NCI-H2171 treated with DMSO at 0.1 percent for 48 hours (cell line): ENCODE measurements at regions not wholly inside any gene's neighbourhood (a gene's known extent, or its start where the extent isn't known, plus 50 kb on each side); places are given as distances from the start of the nearest gene placed in this dataset.
"Not testable (repeated sequence)": the region's sequence is repeated elsewhere in the genome, so short reads cannot be mapped to it uniquely, and the experiment has no call there.

ENCODE experiments used
- DNase-seq: peaks from one replicate; lab custom pipeline; 2025; lab: John Stamatoyannopoulos, UW

DNA sequence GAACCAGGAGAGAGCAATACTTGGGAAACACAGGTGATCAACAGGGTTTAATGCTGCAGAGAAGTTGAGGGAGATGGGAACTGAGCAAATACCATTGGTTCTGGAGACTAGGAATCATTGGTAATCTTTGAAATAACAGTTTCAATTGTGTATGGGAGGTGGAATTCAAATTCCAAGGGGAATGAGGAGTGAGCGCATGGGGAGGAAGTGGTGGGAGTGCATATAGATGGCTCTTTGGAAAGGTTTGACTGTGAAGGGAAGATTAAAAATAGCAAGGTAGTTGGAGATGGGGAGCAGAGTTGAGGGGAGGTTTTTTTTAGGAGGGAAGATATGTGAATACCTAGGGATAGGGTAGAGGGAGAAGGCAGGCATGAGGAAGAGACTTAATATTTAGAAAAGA lies 51.1 kb upstream of the ROPN1 start:
- no peak for DNase-seq

- peak; percentile 56 for DNase-seq
These were observed 53.0 kb upstream of the ROPN1 start for GRCh38 chr3:124044956-124045355.

DNA sequence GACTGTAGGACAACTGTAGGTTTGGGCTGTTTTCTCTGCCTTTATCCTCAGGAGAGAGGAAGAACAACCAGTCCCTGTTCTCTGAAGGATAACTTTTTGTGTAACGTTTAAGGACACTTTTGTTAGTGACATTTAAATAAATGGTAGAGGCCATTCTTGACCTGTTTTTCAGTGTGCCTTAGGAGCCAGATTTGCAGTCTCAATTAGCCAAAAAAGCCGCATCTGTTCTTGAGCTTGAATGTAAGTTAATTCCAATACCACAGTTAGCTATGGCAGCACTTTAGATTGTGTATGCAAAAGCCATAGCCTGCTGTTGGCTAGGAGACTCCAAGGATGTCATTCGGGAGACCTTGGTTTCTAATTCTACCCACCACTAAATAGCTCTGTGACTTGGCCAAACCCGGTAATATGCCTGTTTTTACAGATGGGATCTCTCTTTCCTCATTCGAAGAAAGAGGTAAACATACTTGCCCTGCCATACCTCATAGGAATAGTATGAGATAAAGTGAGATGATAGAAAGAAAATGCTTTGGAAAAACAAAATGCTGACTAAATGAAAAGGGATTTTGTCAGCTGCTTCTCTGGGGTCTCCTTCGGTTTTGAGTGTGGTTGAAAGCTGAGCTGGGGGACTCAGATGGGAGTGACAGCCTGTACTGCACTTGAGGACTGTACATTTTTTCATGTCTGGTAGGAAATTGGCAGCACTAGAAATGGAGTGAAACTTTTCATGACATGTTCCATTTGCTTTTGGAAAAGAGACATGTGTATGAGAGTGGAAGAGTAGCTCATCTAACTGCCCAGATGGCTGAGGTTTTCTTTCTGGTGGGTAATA lies 57.3 kb upstream of the ROPN1 start:
- DNase-seq, result peak; percentile 48

DNA sequence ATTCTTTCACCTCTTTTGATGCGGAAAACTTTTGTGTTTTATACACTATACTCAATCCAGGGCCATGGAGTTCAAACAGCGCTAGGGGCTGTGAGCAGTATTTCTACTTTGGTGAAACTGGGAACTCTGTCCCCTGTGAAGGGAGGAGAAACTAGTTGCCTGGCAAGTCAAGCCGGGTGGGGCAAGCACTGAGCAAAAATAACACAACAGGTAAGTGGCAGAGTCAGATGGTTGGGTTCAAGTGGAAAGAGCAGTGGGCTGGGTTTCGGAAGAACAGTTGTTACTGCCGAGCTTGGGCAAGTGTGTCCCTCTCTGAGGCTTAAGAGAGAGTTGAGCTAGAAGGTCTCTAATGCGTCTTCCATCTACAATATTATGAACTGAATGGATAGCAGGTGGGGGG lies 59.7 kb upstream of the ROPN1 start:
- no peak for DNase-seq

GRCh38 chr3:124053871-124054270 lies 61.9 kb upstream of the ROPN1 start:
- DNase-seq, result peak; percentile 24

DNA sequence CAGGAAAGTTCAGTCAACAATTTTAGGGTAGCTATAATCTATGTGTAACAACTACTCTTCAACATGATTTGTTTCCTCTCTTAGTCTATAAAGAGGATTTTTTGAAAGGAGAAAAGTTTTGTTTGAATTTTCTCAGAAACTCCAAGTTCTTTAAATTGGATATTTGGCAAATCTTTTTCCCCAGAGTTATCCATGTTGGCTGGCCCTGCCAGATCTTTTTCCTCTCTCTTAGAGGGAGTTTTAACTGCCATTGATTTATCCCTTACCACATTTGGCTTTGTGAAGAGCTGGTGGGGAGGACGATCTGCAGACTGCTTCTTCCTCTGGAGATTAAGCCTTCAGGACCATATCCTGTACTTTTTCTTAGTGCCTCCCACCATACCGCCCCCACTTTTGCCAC lies 64.9 kb upstream of the ROPN1 start:
- DNase-seq, result no peak

DNA sequence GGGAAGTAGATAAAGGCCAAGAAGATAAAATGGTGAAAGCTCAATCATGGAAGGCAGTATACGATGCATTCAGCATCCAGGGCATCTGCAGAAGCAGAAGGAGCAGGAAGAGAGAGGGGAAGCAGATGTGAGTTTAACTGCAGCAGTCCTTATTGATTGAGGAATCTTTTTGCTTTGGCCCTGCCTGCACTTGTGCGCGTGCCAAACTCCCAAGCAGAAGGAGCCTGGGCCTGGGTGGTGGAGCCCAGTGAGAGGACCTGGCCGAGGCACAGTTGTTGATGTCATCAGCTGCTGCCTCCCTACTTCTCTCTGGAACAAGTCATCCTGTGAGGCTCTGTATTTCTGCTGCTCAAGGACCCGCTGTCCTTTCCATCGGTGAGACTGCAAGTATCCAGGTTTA lies 65.5 kb upstream of the ROPN1 start:
- DNase-seq, result no peak

GRCh38 chr3:124059580-124059979 lies 67.7 kb upstream of the ROPN1 start:
- DNase-seq, result no peak

DNA sequence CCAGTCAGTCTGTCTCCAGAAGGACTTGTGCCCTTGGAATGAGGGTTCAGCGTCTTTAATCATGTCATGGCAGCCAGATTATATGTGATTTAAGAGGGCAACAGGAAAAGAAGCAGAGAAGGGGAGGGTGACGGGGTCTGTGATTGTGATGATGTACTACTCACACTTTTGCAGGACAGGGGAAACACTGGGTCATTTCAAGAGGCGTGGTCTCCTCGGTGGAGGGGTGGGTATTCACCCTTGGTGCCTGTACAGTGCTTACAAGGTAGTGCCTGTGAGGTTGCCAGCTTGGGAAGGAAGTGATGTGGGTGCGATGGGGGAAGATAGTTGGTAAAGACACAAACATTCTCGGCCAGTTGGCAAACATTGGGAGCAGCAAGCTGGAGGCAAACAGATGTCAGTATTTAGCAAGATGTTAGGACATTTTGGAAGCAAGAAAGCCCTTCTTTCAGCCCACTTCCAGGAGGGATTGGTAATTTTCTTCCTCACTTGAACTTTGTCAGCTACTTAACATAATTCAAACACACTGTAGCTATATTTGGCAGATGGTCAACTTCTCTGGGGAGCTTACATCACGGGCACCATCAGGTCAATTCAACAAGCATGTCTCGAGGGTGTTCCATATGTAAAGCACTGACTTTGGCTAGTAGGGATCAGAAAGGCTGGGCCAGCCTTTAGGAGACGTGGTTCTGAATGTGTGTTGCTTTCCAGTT lies 71.4 kb upstream of the ROPN1 start:
- DNase-seq, result peak; percentile 75

- peak; percentile 34 for DNase-seq
These were observed 72.1 kb upstream of the ROPN1 start for GRCh38 chr3:124064050-124064449.

GRCh38 chr3:124066543-124066942 lies 74.6 kb upstream of the ROPN1 start:
- not testable (repeated sequence) for DNase-seq

- not testable (repeated sequence) for DNase-seq
These were observed 77.8 kb upstream of the ROPN1 start for GRCh38 chr3:124069706-124070105.

DNA sequence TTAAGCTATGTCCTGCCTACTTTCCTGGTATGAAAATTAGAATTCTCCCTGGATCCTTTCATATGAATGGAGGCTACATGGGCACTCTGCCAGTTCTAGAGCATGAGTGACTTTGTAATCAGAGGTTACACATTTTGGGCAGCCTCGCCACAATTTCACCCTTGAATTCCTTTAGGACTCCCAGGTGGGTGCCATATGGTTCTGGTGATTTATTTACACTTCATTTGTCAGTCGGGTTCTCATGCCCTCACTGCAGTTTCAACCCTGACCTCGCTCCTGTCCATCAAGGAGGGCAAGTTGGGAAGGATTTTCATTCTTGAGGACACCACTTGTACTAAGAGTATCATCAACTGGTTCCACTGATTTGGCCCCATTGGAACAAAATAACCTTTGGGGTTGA lies 83.2 kb upstream of the ROPN1 start:
- peak; percentile 87 for DNase-seq

DNA sequence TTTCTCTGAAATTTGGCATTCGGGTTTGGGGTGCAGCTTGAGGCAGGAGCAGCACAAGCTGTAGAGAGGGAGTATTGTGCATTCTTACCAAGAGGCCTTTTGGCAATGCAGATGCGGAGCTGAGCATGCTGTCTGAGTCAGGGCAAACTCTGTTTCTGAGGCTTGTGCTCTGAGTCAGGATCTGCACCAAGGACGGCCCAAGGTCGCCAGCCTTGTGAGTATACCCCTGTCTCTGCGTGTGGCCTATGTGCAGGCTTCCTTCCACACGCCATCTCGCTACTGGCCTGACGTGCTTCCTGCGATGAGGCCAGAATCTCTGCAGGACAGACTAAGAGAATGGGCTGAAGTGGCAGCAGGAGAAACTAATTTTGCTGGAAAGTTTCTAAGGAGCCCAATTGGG lies 83.8 kb upstream of the ROPN1 start:
- DNase-seq, result no peak

- DNase-seq, result no peak
These were observed 84.3 kb upstream of the ROPN1 start for GRCh38 chr3:124076235-124076634.

- DNase-seq, result peak; percentile 77
These were observed 87.3 kb upstream of the ROPN1 start for GRCh38 chr3:124078953-124079911.

DNA sequence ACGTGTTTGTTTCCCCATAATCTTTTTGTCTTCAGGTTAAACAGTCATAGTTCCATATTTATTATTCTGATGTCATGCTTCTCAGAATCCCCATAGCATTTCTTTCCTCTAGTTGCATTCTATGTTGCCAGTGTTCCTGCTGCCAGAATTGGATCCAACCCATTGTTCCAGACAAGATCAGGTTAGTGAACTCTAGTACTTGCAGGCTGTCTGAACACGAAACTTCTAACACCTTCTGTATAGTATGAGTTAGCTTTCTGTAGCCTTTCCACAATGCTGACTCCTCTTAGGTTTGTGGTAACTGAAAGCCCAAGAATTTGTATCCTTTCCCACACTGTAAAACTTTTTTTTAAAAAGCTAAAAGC lies 88.0 kb upstream of the ROPN1 start:
- no peak for DNase-seq

- no peak for DNase-seq
These were observed 90.4 kb upstream of the ROPN1 start for GRCh38 chr3:124082343-124082742.

DNA sequence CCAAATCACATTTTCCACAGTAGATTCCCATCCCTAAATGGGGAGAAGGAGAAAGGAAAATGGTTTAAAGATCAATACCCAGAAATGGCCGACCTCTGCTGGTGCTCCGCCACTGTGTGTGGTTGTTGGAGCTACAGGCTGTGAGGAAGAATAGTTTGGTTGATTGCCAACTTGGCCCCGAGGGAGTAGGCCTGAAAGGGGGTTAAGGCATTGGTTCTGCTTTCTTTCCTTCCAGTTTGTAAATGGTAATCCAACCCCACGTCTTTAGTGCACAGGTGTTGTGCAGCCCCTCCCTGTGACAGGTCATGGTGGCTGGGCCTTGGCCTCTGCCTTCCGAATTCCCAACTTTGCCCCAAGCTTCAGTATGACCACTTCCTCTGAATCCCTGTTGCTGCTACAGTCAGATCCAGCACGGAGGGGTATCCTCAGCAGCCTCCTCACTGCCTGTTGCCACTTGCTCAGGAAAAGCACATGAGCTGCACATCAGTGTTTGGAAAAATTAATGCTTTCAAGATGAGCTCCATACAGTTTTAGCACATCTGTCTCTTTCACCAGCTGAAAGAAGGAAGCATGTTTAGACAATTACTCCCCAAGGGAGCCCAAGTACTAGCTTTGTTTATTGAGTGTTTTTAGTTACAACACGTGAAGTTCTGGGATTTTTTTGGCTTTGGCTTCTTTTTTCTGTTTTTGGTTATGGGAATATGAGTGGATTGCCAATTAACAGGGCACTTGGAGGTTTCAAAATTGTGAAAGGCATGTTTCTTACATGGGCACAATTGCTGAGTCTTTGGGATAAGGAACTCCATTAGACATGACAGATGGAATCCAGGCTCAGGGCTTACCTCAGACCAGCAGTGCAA lies 92.3 kb upstream of the ROPN1 start:
- peak; percentile 98 for DNase-seq

GRCh38 chr3:124088801-124089200 lies 96.9 kb upstream of the ROPN1 start:
- peak; percentile 19 for DNase-seq

GRCh38 chr3:124089214-124089613 lies 97.3 kb upstream of the ROPN1 start:
- DNase-seq, result no peak
